GM19193 (cell line): ENCODE measurements at regions not wholly inside any gene's neighbourhood (a gene's known extent, or its start where the extent isn't known, plus 50 kb on each side); places are given as distances from the start of the nearest gene placed in this dataset.

ENCODE experiments used
- POLR2A ChIP-seq: IDR thresholded peaks from 4 replicates; pipeline ENCODE4 v1.6.1; 2011; ENCODE audit not compliant: insufficient read depth, insufficient read length; ENCODE audit errors: extremely low read depth

GRCh38 chr22:48979482-48979881, 848.2 kb downstream of the BRD1 start:
- TF ChIP-seq POLR2A: no peak

- no peak for TF ChIP-seq POLR2A
Measured at GRCh38 chr22:48976556-48977535, 850.8 kb downstream of the BRD1 start.

- no peak for TF ChIP-seq POLR2A
Measured at GRCh38 chr22:48975886-48976285, 851.8 kb downstream of the BRD1 start.

- no peak for TF ChIP-seq POLR2A
Measured at GRCh38 chr22:48975316-48975741, 852.3 kb downstream of the BRD1 start.

- no peak for TF ChIP-seq POLR2A
Measured at GRCh38 chr22:48974443-48975315, 853.0 kb downstream of the BRD1 start.

GRCh38 chr22:48973694-48974041, 854.0 kb downstream of the BRD1 start:
- TF ChIP-seq POLR2A: no peak

- no peak for TF ChIP-seq POLR2A
Measured at GRCh38 chr22:48972979-48973693, 854.5 kb downstream of the BRD1 start.

GRCh38 chr22:48968201-48968959, 859.3 kb downstream of the BRD1 start:
- no peak for TF ChIP-seq POLR2A

GRCh38 chr22:48963405-48963804, 864.3 kb downstream of the BRD1 start:
- no peak for TF ChIP-seq POLR2A

- TF ChIP-seq POLR2A: no peak
Measured at GRCh38 chr22:48961705-48962104, 866.0 kb downstream of the BRD1 start.

- TF ChIP-seq POLR2A: no peak
Measured at GRCh38 chr22:48960980-48961660, 866.6 kb downstream of the BRD1 start.

GRCh38 chr22:48960576-48960975, 867.1 kb downstream of the BRD1 start:
- TF ChIP-seq POLR2A: no peak

GRCh38 chr22:48959496-48959895, 868.2 kb downstream of the BRD1 start:
- no peak for TF ChIP-seq POLR2A

GRCh38 chr22:48957987-48958321, 869.7 kb downstream of the BRD1 start:
- TF ChIP-seq POLR2A: no peak
